ENCODE measurements at regions not wholly inside any gene's neighbourhood (a gene's known extent, or its start where the extent isn't known, plus 50 kb on each side); places are given as distances from the start of the nearest gene placed in this dataset.

DNA sequence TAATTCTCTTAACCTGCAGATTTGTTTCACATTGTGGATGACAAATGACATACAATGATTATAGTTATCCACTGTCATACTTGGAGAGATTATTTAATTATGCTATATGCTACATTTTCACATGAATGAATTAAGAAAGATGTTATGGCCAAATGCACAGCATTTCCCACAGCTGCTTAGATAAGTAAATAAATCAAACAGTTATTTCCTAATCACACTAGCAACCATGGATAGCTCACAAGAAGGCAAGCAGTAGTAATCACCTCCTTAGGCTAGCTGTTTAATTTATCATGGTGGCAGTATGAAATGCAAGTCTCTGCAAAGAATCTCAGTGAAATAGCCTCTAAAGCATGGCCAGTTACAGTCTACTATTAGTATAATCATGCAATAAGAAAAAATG is 1581.5 kb downstream of the NCAM2 start:
- H3K4me1 ChIP-seq: no peaks in the 10 kb centered on the region
- H3K36me3 ChIP-seq: no peaks in the 10 kb centered on the region
- no peaks in the 10 kb centered on the region for H3K27me3 ChIP-seq
- no peaks in the 10 kb centered on the region for H3K9me3 ChIP-seq
- H3K27ac ChIP-seq: no peak overlapping the region
- TF ChIP-seq POLR2A (IDR thresholded peaks at IDR 0.05) (no peak), EP300 (IDR thresholded peaks at IDR 0.05) (no peak), CTCF (IDR thresholded peaks at IDR 0.05) (no peak), POLR2AphosphoS5 (IDR thresholded peaks at IDR 0.05) (no peak)
- H3K4me3 ChIP-seq: no peak overlapping the region
- ATAC-seq (ENCODE audit: low FRiP score in 2 of 2): no peak
- DNase-seq: no peak

DNA sequence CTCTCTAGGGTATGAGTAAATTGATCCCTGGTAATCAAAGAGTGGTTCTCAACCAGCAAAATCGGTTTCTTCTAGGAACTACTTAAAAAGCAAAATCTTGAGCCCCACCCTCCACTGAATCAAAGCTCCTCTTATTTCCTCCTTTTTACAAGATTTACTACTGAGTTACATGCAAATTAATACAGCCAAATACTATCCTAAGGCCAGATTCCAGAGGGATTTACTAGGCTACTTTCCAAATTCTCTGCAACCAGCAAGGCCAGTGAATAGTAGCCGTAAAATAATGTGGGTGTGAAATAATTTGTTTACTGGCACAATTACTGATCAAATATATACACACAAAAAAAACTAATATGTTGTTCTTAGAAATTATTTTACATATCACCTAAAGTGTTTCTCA is 1583.8 kb downstream of the NCAM2 start:
- no peaks in the 10 kb centered on the region for H3K4me1 ChIP-seq
- ATAC-seq (ENCODE audit: low FRiP score in 2 of 2): no peak
- DNase-seq: no peak
- H3K4me3 ChIP-seq: no peak overlapping the region
- no peaks in the 10 kb centered on the region for H3K9me3 ChIP-seq
- no peaks in the 10 kb centered on the region for H3K36me3 ChIP-seq
- H3K27ac ChIP-seq: no peak overlapping the region
- WGBS, 2 donors: 72 to 76% methylated on average over 2 of the region's 2 CpGs
- TF ChIP-seq POLR2A (IDR thresholded peaks at IDR 0.05) (no peak), EP300 (IDR thresholded peaks at IDR 0.05) (no peak), CTCF (IDR thresholded peaks at IDR 0.05) (no peak), POLR2AphosphoS5 (IDR thresholded peaks at IDR 0.05) (no peak)
- no peaks in the 10 kb centered on the region for H3K27me3 ChIP-seq

DNA sequence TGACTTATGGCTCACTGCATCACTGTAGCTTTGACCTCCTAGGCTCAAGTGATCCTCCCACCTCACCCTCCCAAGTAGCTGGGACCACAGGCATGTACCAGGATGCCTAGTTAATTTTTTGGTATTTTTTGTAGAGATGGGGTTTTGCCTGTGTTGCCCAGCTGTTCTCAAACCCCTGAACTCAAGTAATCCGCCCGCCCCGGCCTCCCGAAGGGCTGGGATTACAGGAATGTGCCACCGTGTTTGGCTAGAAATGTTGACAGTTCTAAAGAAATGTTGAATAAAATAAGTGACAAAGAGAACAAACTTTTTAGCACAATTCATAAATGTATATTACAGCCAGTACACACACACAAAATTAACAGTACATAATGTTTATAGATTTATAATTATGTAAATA is 1586.1 kb downstream of the NCAM2 start:
- Histone ChIP-seq H3K27me3 (no peaks in the 10 kb centered on the region), H3K4me1 (no peaks in the 10 kb centered on the region)
- ATAC-seq (ENCODE audit: low FRiP score in 2 of 2): no peak

GRCh38 chr21:22585558-22585957 is 1587.3 kb downstream of the NCAM2 start:
- WGBS, 2 donors: 61 to 62% methylated on average over 4 of the region's 4 CpGs
- no peak for ATAC-seq (ENCODE audit: low FRiP score in 2 of 2)
- no peak overlapping the region for H3K4me3 ChIP-seq

More for the DNA sequence above, 1586.1 kb downstream of the NCAM2 start:
- Histone ChIP-seq H3K36me3 (no peaks in the 10 kb centered on the region), H3K27ac (no peak overlapping the region), H3K9me3 (no peaks in the 10 kb centered on the region), H3K4me3 (no peak overlapping the region)
- no peak for TF ChIP-seq POLR2A (IDR thresholded peaks at IDR 0.05)
- TF ChIP-seq CTCF (IDR thresholded peaks at IDR 0.05): no peak
- TF ChIP-seq EP300 (IDR thresholded peaks at IDR 0.05): no peak
- no peak for TF ChIP-seq POLR2AphosphoS5 (IDR thresholded peaks at IDR 0.05)
- WGBS, 2 donors: 85 to 96% methylated on average over 5 of the region's 5 CpGs
- no peak for DNase-seq

More at GRCh38 chr21:22585558-22585957, 1587.3 kb downstream of the NCAM2 start:
- Histone ChIP-seq H3K27ac (no peak overlapping the region), H3K4me1 (no peaks in the 10 kb centered on the region), H3K27me3 (no peaks in the 10 kb centered on the region), H3K9me3 (no peaks in the 10 kb centered on the region), H3K36me3 (no peaks in the 10 kb centered on the region)
- DNase-seq: no peak
- TF ChIP-seq POLR2AphosphoS5 (IDR thresholded peaks at IDR 0.05) (no peak), CTCF (IDR thresholded peaks at IDR 0.05) (no peak), POLR2A (IDR thresholded peaks at IDR 0.05) (no peak), EP300 (IDR thresholded peaks at IDR 0.05) (no peak)

Data from upper lobe of left lung (tissue), 6 donors.